Erythroblast (primary cell): ENCODE measurements at regions not wholly inside any gene's neighbourhood (a gene's known extent, or its start where the extent isn't known, plus 50 kb on each side); places are given as distances from the start of the nearest gene placed in this dataset.

Experiments used
- GATA1 ChIP-seq: IDR thresholded peaks from 2 replicates; pipeline ENCODE4 v1.6.1; 2011; ENCODE audit warnings: low read depth, mild to moderate bottlenecking, control low read depth, low read length, moderate library complexity
- POLR2A ChIP-seq: IDR thresholded peaks from 2 replicates; pipeline ENCODE4 v1.6.1; 2011; ENCODE audit warnings: mild to moderate bottlenecking, low read length

DNA sequence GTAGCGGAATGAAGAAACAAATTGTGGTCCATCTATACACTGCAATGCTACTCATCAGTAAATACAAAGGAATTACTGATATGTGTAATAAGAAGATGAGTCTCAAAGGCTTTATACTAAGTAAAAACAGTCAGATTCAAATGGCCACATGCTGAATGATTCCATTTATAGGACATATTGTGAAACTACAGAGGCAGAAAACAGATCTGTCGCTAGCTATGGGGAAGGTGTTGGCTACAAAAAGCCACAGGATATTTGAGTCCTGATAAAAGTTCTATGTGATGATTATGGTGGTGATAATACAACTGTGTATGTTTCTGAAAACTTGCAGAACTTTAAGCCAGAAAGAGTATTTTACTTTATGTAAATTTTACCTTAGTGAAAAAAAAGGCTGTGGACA is 313.2 kb downstream of the HDGFL1 start:
- TF ChIP-seq POLR2A (no peak), GATA1 (no peak)
